ENCODE measurements at regions not wholly inside any gene's neighbourhood (a gene's known extent, or its start where the extent isn't known, plus 50 kb on each side); places are given as distances from the start of the nearest gene placed in this dataset.

GRCh38 chr12:84356224-84356623 is 556.4 kb downstream of the SLC6A15 start:
- no peak for DNase-seq
- H3K36me3 ChIP-seq (ENCODE audit: low read depth, missing control alignments) = no peaks in the 10 kb centered on the region
- no peak overlapping the region for H3K4me3 ChIP-seq
- H3K9me3 ChIP-seq = no peaks in the 10 kb centered on the region
- no peak for TF ChIP-seq CTCF (IDR thresholded peaks at IDR 0.05)
- TF ChIP-seq POLR2A (IDR thresholded peaks at IDR 0.05) = no peak
- H3K27me3 ChIP-seq = no peaks in the 10 kb centered on the region
- no peak overlapping the region for H3K27ac ChIP-seq
- intact Hi-C loops (cut with DNase I; ENCODE audit: low total_unique reads) = no loop called here
- H3K4me1 ChIP-seq = no peaks in the 10 kb centered on the region
- 91 to 95% methylated on average over 4 to 5 of the region's 5 CpGs for WGBS, 2 donors

GRCh38 chr12:84355561-84355960 is 557.0 kb downstream of the SLC6A15 start:
- Histone ChIP-seq H3K36me3 (ENCODE audit: low read depth, missing control alignments) (no peaks in the 10 kb centered on the region), H3K4me1 (no peaks in the 10 kb centered on the region), H3K27ac (no peak overlapping the region), H3K4me3 (no peak overlapping the region), H3K27me3 (no peaks in the 10 kb centered on the region), H3K9me3 (no peaks in the 10 kb centered on the region)
- intact Hi-C loops (cut with DNase I; ENCODE audit: low total_unique reads) = no loop called here
- DNase-seq = no peak
- 93 to 95% methylated on average over 6 of the region's 6 CpGs for WGBS, 2 donors
- no peak for TF ChIP-seq POLR2A (IDR thresholded peaks at IDR 0.05)
- no peak for TF ChIP-seq CTCF (IDR thresholded peaks at IDR 0.05)

- Histone ChIP-seq H3K36me3 (ENCODE audit: low read depth, missing control alignments) (no peaks in the 10 kb centered on the region), H3K27ac (no peak overlapping the region), H3K4me3 (no peak overlapping the region), H3K27me3 (no peaks in the 10 kb centered on the region), H3K9me3 (no peaks in the 10 kb centered on the region), H3K4me1 (no peaks in the 10 kb centered on the region)
- intact Hi-C loops (cut with DNase I; ENCODE audit: low total_unique reads) = no loop called here
- no peak for TF ChIP-seq POLR2A (IDR thresholded peaks at IDR 0.05)
- TF ChIP-seq CTCF (IDR thresholded peaks at IDR 0.05) = no peak
- no peak for DNase-seq
- WGBS, 2 donors = 89 to 96% methylated on average over 2 of the region's 2 CpGs
Measured at GRCh38 chr12:84348582-84348981, 564.0 kb downstream of the SLC6A15 start.

GRCh38 chr12:84341467-84342193 is 571.0 kb downstream of the SLC6A15 start:
- Histone ChIP-seq H3K4me1 (no peaks in the 10 kb centered on the region), H3K36me3 (ENCODE audit: low read depth, missing control alignments) (no peaks in the 10 kb centered on the region), H3K27me3 (no peaks in the 10 kb centered on the region), H3K4me3 (no peak overlapping the region), H3K27ac (no peak overlapping the region), H3K9me3 (no peaks in the 10 kb centered on the region)
- intact Hi-C loops (cut with DNase I; ENCODE audit: low total_unique reads) = no loop called here
- TF ChIP-seq POLR2A (IDR thresholded peaks at IDR 0.05) (no peak), CTCF (IDR thresholded peaks at IDR 0.05) (no peak)
- WGBS, 2 donors = 67 to 76% methylated on average over 1 of the region's 1 CpG
- DNase-seq = no peak

- H3K27ac ChIP-seq = no peak overlapping the region
- DNase-seq = no peak
- H3K27me3 ChIP-seq = no peaks in the 10 kb centered on the region
- H3K4me1 ChIP-seq = no peaks in the 10 kb centered on the region
- no peaks in the 10 kb centered on the region for H3K36me3 ChIP-seq (ENCODE audit: low read depth, missing control alignments)
- WGBS, 2 donors = 38 to 59% methylated on average over 1 of the region's 1 CpG
- H3K9me3 ChIP-seq = no peaks in the 10 kb centered on the region
- TF ChIP-seq POLR2A (IDR thresholded peaks at IDR 0.05) = no peak
- no peak for TF ChIP-seq CTCF (IDR thresholded peaks at IDR 0.05)
- intact Hi-C loops (cut with DNase I; ENCODE audit: low total_unique reads) = no loop called here
- H3K4me3 ChIP-seq = no peak overlapping the region
Measured at GRCh38 chr12:84336231-84336630, 576.4 kb downstream of the SLC6A15 start.
